Fibroblast of mammary gland (primary cell): ENCODE measurements at regions not wholly inside any gene's neighbourhood (a gene's known extent, or its start where the extent isn't known, plus 50 kb on each side); places are given as distances from the start of the nearest gene placed in this dataset.

Experiments
- DNase-seq: peaks from one replicate; pipeline ENCODE4 v3.0.0-alpha.2; 2010; ENCODE audit warnings: low read depth
- H3K4me3 ChIP-seq: 2 replicates; pipeline ENCODE4 v1.5.1; 2011; ENCODE audit warnings: low read depth, mild to moderate bottlenecking, low read length, moderate library complexity; ENCODE audit not compliant: control insufficient read depth
- TF ChIP-seq, protein P1 (sequence below): conservative IDR thresholded peaks from 2 replicates; pipeline ENCODE4 v1.5.1; 2011; ENCODE audit warnings: low read depth, low read length, inconsistent platforms; ENCODE audit not compliant: control insufficient read depth, insufficient read depth

DNA sequence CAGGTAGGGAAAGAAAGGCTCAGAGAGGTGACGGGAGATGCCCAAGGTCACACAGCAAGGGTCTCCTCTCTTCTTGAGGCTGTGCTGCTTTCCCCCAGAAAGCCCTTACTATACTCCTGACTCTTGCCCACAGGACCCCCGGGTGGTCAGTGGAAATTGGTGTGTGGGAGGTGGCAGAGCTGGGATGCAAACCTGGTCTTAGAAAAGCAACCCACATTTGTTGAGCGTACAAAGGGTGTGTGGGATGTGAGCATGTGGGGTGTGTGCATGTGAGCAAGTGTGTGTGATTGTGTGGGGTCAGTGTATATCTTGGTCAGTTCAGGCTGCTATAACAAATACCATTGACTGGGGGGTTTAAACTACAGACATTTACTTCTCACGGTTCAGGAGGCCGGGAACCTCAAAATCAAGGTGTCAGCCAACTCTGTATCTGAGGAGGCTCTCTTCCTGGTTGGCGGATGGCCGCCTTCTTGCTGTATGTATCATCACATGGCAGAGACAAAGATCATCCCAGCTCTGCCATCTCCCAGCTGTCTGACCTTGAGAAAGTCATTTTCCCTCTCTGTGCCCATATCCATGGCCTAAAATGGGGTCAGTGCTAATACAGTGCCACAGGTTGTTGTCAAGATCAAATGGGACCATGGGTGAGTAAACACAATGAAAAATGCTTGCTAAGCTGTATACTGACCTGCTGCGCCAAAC lies 268.5 kb downstream of the PTPRU start:
- TF ChIP-seq, protein P1, sequence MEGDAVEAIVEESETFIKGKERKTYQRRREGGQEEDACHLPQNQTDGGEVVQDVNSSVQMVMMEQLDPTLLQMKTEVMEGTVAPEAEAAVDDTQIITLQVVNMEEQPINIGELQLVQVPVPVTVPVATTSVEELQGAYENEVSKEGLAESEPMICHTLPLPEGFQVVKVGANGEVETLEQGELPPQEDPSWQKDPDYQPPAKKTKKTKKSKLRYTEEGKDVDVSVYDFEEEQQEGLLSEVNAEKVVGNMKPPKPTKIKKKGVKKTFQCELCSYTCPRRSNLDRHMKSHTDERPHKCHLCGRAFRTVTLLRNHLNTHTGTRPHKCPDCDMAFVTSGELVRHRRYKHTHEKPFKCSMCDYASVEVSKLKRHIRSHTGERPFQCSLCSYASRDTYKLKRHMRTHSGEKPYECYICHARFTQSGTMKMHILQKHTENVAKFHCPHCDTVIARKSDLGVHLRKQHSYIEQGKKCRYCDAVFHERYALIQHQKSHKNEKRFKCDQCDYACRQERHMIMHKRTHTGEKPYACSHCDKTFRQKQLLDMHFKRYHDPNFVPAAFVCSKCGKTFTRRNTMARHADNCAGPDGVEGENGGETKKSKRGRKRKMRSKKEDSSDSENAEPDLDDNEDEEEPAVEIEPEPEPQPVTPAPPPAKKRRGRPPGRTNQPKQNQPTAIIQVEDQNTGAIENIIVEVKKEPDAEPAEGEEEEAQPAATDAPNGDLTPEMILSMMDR: no peak
- DNase-seq: no peak
- H3K4me3 ChIP-seq: no peak overlapping the region

DNA sequence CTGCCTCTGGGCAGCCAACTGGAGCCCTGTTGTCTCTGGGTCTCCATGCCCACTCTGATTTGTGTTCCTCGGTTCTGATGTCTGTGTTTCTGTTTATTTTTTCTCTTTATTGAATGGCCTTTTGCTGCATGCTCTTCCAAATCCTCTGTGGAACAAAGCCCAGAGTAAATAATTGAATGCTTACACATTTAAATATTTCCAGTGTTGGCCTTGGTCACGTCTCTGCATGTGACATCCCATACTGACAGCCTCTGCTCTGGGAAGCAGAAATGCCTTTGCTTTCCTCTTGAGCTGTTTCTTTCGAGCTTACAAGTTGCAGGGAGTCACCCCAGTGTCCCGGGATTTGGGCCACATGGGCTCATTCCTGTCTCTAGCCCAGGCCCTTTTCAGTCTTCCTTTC lies 267.9 kb downstream of the PTPRU start:
- no peak overlapping the region for H3K4me3 ChIP-seq
- DNase-seq: no peak
- TF ChIP-seq, protein P1: no peak

DNA sequence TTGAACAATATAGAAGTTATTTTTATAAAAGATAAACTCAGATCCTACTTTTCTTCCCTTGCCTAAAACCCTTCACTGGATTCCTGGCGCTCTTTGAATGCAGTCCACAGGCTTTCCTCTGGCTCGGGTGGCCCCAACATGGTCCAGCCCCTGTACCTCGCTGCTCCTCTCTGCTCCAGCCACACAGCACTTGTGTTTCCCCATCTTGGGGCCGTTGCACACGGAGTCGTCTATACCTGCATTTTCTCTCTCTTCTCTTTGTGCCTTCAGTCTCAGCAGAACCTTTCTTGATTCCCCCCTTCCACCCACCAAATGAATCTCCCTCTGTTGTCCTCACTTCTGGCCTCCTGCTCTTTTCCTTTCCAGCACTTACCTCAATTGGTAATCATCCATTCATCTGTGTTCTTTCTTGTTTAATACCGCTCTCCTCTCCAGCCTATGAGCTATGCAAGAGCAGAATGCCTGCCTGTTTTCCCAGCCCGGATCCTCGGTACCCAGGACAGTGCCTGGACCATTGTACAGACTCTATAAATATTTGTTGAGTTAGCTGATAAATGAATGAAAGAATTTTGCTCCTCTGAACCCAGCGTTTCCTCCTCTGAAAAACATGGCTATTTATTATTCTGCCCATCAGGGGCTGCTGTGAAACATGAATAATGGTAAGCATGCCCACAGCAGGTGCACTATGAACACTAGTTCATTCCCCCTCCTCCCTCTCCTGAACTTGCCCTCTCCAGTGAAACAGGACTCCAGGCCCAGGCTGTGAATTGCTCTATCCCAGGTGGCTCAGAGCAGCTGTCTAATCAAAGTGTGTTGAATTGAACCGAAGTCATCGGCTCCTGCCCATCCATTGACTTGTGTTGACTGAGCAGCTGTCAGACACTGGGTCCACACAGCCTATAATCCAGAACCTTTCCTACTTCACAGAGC lies 266.9 kb downstream of the PTPRU start:
- DNase-seq: no peak
- H3K4me3 ChIP-seq: no peak overlapping the region
- TF ChIP-seq, protein P1: no peak

DNA sequence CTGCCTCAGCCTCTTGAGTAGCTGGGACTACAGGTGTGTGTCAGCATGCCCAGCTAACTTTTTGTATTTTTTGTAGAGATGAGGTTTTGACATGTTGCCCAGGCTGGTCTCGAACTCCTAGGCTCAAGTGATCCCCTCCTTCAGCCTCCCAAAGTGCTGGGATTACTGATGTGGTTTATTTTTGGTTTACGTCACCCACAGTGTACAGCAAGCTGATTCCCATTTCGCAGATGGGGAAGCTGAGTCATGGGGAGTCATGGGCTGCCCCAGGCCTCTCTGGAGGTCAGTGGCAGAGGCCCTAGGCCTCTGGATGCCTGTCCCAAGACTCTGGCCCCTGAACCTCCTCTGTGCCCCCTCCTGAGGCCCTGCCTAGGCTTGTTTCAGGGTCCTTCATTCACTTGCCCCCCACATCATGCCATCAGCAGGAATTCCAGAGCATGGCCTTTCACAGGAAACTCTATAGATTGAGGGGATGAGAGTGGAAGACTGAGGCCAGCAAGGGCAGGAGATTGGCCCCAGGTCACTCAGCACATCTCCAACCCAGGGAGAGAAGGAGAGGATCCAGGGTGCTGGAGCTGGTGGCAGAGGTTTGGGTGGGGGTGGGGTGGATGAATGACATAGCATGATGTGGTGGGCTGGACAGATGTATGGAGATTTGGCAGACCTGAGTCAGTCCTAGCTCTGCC lies 266.0 kb downstream of the PTPRU start:
- TF ChIP-seq, protein P1: no peak
- DNase-seq: no peak
- H3K4me3 ChIP-seq: no peak overlapping the region

DNA sequence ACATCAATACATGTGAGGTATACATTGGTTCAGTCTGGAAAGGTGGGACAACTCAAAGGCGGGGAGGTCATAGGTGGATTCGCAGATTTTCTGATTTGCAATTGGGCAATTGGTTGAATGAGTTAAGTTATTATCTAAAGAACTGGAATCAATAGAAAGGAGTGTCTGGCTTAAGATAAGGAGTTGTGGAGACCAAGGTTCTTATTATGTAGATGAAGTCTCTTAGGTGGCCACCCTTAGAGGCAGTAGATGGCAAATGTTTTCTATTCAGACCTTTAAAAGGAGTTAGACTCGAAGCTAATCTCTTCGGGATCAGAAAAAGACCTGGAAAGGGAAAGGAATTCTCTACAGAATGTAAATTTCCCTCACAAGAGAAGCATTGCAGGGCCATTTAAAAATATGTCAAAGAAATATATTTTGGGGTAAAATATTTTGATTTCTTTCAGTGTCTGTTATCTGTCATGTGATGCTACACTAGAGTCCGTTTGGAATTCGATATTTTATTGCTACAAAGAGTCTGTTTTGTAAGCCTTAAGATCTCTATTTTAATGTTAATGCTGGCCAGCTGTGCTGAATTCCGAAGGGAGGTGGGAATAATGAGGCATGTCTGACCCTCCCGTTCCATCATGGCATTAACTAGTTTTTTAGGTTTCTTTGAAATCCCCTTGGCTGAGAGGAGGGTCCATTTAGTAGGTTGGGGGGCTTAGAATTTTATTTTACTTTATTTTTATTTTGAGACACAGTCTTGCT lies 265.1 kb downstream of the PTPRU start:
- TF ChIP-seq, protein P1: no peak
- H3K4me3 ChIP-seq: no peak overlapping the region
- no peak for DNase-seq

DNA sequence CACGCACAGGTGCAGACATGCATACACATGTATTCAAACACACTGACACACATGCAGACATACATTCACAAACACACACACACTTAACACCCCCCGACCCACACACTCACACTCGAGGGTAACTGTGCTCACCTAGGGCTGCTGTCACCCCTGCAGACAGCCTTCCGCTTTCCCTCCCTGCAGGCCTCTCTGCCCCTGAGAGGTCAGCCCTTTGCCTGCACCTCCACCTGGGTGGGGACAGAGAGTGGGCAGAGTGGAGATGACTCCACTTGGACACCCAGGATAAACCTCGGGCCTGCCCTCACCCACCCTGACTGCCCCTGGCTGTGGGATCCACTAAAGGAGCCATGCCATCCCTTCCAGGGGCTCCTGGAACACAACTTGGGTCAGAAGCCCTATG lies 264.3 kb downstream of the PTPRU start:
- TF ChIP-seq, protein P1: no peak
- no peak overlapping the region for H3K4me3 ChIP-seq
- DNase-seq: no peak
